Embryonic facial prominence (tissue), 1 donor: ENCODE measurements at regions not wholly inside any gene's neighbourhood (a gene's known extent, or its start where the extent isn't known, plus 50 kb on each side); places are given as distances from the start of the nearest gene placed in this dataset.
"Not testable (repeated sequence)": the region's sequence is repeated elsewhere in the genome, so short reads cannot be mapped to it uniquely, and the experiment has no call there.

Experiments
- DNase-seq: peaks from one replicate; pipeline ENCODE4 v3.0.0-alpha.2; 2016; ENCODE audit errors: extremely low spot score

DNA sequence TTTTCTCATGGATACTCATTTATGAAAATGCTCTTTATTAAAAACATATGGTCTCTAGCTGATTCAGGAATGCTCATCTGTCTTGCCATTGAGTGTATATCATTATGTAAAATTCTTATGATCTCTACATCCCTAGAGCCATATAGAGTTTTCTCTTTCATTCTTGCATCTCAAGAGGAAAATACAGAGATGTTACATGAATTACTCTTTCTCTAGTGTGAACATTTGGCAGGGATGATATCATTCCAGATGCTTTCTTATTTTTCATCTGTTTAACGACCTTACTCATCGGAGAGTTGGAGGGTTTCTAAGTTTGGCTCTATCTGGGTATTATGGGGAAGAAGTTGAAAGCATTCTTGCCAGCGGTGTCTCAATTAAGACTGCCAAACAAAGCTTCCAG is 202.9 kb upstream of the SLC7A11 start:
- DNase-seq, result peak; percentile 12

DNA sequence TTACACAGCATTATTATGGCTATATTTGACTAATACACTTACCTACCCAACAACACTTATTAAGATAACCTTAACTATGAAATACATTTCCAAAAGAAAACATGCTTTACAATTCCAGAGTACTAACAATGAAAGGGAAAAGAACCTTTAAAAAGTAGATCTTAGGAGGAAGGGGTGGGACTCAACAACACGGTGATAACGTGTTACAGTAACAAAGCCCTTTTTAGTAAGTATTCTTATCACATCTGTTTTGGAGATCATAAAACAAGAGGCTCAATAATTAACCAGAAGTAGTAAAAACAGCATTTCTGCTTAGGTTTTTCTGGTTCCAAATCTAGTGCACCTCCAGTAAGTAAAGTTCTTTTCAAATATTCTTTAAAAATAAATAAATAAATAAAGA is 202.1 kb upstream of the SLC7A11 start:
- no peak for DNase-seq

DNA sequence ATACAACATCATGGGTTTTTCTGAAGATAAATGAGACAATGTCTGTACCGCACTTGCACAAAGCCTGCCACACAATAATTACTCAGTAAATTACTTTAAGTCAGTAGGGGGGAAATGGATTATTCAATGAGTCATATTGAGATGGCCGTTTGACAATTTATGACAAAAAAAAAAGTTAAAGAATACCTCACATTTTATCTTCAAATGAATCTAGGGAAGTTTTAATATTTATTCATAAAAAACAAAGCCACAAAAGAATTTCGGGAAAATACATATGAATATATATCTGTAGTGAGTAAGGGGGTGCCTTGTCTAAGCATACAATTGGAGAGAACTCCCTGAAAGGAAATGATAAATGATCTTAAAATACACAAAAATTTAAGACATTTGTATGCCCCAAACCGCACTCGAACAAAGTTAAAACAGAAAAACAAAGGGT is 197.0 kb upstream of the SLC7A11 start:
- DNase-seq, result no peak

DNA sequence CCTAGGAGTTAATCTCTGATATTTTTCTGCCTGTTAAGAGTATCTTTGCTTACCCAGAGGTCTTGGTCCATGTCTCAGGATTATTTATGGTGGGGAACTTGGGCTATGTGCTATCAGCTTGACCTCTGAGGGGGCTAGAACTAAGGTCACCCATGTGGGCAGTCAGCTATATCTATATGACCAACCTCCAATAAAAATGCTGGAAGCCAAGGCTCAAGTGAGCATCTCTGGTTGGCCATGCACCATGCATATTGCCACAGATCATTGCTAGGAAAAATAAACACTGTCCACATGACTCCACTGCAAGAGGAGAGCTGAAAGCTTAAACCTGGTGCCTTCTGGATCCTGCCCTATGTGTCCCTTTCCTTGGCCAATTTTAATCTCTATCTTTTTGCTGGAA is 196.5 kb upstream of the SLC7A11 start:
- DNase-seq, result no peak

DNA sequence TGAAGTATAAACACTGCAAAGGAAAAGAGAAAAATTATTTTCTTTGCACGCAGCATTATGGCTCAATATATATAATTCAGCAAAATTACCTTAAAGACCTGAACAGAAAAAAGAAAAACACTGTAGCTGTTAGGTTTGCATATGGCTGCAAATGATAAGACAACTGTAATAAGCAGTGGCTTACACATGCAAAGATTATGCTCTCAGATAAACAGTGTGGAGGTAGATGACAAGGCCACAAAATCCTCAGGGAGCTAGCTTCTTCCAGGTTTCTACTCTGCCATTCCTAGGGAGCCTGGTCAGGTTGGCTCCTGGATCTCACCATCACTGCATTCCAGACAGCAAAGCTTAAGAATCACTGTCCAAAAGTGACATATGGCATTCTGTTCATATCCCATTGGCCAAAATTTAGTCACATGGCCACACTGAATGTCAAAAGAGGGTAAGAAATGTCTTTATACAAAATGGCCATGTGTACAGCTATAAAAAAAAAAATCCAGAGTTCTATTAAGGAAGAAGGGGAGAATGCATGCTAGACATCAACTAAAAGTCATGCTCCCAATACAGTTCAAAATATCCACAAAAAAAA is 195.2 kb upstream of the SLC7A11 start:
- DNase-seq, result no peak

DNA sequence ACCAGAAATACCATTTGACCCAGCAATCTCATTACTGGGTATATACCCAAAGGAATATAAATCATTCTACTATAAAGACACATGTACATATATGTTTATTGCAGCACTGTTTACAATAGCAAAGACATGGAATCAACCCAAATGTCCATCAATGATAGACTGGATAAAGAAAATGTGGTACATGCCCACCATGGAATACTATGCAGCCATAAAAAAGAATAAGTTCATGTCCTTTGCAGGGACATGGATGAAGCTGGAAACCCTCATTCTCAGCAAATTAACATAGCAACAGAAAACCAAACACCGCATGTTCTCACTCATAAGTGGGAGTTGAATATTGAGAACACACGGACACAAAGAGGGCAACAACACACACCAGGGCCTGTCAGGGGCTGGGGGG is 193.6 kb upstream of the SLC7A11 start:
- not testable (repeated sequence) for DNase-seq

DNA sequence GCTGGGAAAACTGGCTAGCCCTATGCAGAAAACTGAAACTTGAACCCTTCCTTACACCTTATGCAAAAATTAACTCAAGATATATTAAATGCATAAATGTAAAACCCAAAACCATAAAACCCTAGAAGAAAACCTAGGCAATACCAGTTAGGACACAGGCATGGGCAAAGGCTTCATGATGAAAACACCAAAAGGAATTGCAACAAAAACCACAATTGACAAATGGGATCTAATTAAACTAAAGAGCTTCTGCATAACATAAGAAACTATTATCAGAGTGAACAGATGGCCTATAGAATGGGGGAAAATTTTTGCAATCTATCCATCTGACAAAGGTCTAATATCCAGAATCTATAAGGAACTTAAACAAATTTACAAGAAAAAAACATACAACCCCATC is 192.9 kb upstream of the SLC7A11 start:
- not testable (repeated sequence) for DNase-seq

DNA sequence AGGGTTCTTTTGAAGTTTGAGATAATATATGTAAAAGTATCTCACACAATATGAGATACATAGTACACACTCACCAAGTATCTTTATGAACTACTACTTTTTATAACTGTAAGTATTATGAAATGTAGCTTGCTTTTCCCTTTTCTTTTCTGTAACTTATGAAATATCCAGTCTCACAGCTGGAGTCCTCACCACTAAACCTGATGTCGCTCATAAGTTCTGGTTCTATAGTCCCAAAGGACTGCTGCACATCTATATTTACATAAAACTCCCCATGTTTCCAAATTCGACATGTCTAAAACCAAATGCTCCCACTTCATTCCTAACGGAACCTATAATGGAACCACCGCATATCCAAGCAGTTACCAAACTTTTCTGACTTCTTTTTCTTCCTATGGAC is 186.5 kb upstream of the SLC7A11 start:
- DNase-seq, result no peak

DNA sequence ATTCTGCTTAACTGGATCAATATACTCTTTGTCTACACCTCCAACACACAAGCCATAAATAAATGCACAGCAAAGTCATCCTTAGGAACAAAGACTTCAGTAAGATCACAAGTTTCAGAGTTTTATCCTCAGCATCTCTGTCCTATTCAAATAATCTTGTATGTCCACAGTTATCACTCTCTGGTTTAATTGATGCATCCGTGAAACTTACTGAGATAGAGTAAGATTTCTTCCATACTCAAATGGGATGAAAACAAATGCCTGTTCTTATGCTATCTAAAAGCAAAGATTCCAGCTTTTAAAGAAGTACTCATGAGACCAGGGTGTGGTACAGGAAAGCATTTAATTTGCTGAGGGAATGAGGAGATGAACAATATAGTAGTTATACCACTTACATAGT is 184.6 kb upstream of the SLC7A11 start:
- no peak for DNase-seq

DNA sequence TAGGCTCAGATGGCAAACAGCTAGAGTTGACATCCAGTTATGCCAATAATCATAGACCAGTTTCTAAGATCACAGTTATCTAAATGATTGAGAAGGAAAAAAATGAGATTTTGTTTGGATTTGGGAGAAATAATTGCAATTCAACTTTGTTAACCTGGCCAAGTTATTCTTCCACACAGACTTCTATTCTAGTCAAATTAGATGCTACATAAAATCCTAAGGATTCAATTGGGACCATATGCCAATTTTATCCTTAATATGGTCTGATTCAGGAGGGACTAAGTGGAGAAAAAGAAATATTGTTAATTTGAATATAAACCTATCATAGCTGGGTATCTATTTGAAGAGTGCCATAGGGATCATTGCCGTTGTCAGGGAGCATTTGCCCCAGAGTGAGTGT is 178.3 kb upstream of the SLC7A11 start:
- no peak for DNase-seq

DNA sequence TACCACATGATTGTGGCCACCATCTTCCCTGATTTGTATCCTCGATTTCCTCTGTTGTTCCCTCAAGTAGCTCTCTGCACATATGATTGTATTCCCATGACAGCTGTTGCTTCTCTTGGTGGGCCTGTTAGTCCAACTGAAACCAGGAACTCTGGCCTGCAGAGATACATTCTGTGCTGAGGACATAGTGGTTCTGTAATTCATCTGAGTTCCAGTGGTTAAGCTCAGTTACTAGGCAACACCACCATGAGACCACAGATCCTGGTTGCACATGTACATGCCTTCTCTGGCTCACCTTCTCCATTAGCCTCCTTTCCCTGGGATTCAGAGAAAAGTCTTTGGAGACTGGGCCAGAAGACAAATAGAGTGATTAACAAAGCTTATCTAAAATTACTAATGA is 172.1 kb upstream of the SLC7A11 start:
- DNase-seq, result no peak

DNA sequence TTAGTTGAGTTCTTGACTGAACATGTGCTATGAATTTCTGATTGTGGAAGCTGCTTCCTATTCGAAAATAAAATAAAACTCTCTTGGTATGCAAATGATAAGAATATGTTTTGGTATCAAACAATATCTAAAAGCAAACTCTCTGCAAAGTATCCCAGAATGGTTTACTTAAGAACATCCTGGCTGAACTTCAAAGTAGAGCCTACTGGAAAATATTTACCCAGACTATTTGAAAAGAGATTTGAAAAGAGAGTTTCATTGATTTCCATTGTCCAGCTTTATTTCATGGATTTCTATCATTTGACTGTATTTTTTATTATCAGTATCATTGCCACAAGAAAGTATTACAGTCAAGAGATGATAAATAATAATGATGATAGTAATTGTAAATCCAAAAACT is 171.1 kb upstream of the SLC7A11 start:
- no peak for DNase-seq

DNA sequence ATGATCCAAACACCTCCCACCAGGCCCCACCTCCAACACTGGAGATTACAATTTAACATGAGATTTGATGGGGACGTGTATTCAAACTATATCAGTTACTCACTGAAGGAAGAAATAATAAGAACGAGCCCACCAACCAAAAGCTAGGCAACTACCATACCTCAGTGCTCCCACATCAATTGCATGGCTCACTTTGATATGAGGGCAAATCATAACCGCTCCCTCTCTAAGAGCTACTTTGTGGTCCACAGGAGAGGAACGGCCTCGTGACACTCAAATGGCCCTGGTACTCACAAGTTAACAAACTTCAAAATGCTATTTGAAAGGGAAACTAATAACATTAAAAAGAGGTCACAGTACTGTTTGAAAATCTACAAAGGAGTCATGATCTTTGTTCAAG is 170.7 kb upstream of the SLC7A11 start:
- no peak for DNase-seq

DNA sequence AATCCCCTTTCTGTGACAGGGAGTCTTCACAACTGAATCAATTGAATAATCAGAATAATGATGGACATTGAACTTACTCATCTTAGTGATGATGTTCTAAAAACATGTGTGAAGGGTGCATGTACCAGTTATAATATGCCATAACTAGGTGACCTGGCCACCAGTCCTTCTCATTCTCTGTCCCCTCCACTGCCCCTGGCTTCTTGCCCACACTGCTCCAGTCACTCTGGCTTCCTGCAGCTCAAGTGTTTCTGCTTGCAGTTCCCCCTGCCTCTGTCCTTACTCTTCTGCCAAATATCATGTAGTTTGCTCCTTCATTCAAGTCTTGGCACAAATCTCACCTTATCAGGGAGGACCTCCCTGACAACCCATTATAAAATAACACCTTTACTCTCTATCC is 168.1 kb upstream of the SLC7A11 start:
- no peak for DNase-seq

DNA sequence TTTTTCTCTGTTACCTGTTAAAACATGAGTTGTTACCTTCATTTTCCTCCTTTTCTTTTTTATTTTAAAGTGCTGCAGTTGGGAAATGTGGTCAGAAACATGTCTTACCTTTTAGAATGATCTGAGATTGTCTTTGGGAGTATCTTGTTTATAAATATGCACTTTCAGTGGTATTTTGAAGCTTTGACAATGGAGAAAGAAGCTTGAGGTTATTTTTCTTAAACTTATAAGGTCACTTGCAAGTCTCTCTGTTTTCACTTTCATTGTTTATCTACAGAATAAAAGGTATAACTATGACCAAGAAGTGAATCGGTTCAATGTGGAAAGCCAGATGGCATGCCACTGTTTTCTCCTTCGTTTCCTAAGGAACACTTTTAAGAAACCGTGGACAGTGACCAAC is 167.5 kb upstream of the SLC7A11 start:
- DNase-seq, result no peak

DNA sequence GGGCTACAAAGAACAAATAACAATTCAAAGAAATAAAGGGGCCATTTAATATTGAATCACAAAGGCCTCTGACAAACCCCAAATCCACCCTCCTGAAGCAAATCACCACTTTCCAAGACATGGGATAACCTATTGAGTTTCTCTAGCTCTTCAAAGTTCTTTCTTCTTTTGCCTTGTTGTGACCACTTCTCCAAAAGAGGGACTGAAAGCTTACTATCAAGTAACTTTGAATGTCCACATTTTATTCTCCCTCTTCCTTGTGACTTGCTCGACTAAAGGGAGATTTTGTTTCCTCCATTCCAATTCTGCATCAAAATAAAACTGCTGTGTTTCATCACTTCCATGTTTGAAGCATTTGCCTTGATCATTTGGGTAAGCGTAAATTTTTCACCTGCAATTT is 166.6 kb upstream of the SLC7A11 start:
- no peak for DNase-seq

DNA sequence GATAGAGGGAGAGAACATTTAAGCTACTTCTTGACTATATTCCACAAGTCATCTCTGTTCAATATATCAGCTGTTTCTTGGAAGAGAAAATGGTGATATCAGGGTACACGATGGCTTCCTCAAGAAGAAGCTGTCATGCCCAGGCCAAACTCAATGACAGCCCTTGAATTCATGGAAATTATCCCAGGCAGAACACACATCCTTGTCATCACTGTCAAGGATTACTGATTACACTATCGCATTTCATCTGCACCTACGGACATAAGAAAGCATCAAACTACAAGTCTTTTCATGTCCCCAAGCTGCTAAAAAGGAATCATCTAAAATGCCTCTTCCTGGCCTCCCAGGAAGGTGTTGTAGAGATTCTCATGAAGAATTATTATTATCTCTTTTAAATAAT is 165.2 kb upstream of the SLC7A11 start:
- no peak for DNase-seq

DNA sequence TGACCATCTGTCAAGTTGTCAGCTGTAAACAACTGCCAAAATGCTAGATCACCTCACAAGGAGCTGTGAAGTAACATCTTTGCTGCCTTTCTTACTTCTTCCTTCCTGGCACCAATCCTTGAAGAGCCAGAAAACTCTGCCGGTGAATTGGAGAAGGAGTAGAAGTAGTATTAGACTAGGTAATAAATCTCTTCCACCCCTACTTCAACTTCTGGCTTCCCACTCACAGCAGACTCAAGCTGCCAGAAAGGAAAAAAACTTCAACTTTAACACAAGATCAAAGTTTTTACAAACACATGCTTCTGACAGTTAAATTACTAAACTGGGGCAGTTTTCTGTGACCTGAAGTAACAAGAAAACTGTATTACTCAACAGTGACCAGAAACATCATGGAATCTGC is 164.7 kb upstream of the SLC7A11 start:
- DNase-seq, result no peak

DNA sequence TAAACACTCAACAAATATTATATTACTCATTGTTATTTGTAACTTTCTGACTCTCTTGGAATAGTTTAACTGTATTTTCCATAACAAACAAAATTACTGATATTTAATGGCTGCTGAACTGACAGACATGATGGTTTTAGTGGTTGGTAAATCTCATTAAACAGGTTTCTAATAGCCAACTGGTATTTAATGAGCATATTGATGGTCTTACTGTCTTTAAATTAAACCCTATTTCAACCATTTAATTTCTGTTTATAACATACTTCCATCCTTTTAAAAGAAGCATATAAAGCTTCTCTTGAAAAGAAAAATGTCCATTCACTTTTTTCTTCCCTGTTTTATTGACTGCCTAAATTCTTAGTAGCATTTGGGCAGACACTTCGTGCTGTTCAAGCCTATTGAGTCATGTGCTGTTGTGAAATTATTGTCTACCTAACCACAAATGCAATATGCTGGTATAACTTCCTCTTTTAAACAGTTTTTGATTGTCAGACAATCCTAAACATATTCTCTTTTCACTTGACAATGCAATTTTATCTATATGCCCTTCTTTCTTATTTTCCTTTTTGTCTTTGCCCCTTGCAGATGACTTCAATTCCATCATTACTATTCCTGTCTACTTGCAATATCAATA is 163.9 kb upstream of the SLC7A11 start:
- no peak for DNase-seq

DNA sequence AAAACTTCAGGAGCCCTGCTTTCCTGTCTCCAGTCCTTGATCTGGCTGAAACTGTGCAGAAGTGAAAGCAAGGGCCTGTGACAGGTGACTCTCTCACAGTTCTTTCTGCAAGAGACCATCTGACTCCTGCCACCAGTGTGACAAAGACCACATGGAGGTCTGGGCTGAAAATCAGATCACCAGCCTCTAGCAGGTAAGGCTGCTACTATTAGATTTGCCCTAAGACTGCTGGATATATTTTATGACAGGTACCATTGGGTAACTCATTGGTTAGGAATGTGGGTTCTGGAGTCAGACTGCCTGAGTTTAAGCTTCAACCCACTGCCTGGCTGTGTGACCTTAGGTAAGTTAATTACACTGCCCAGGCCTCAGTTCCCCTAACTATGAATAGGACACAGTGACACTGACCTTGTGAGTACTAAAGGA is 163.3 kb upstream of the SLC7A11 start:
- DNase-seq, result no peak

DNA sequence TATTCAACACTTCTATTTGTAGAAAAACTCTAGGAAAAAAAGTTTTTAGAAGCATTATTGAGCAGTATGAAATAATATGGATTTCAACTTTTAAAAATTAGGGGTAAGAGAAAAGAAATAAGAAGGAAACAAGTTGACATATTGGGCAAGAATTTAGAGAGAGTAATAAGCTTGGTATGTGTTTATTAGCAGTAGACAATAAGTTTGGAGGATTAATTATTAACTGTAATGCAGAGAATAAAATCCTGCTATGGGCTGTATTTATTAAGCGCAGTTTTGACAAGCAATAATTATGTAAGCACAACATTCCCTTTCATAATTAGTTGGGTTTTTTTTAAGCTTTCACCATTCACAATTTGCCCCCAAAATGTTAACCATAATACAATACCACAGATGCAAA is 162.7 kb upstream of the SLC7A11 start:
- no peak for DNase-seq

DNA sequence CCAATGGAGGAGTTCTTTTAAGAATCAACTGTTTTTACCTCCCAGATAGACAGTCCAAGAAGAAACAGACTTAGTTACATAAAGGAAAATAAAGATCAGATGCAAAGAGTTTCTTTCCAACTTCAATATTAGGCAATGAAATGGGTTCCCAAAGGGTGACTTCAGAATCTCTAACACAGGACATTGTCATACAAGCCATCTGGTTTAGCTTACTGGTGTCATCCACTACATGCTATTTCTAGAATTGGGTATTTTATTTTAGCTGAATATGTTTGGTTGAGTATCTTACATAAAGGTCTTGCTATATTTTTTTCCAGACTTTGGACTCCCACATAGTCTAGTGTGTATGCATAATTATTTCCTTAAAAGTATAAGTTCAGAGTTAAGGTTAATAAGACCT is 162.1 kb upstream of the SLC7A11 start:
- DNase-seq, result no peak

DNA sequence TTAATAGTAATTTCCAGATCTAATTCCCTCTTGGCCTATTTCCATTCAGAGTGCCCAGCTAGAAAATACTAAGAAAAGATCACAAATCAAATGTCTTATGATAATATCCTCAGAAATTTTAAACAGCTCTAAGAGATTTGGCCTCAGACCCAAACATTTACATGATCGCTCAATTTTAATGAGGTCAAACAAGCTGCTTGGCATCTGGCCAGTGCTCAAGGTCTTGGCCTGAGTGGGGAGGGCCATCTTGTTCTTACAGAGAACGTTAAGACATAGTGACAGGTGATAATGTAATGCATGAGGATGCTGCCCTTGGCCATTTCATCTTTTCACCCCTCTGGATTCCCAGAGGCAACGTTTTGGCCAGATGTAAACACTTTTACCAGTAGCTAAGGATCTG is 159.2 kb upstream of the SLC7A11 start:
- no peak for DNase-seq

DNA sequence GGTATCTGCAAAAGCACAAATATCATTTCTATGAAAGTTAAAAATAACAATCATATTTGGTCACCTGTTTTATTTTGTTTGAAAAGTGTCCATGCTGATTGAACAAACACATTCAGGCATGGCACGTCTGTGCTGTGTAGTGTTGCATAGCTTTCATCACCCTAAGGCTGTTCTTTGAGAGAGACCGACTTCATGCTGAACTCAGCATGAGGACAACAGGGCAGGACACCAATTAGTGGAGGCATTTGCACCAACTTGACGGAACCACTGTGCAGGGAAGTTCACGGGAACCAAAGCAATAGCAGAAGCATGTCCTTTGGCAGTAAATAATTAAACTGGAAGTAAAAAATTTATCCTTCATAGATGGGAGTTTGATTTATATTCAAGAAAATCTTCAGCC is 158.4 kb upstream of the SLC7A11 start:
- no peak for DNase-seq
